Stimulated activated CD8-positive, alpha-beta memory T cell treated with anti-CD3 and anti-CD28 coated beads, Interleukin-4, amount 100 ng/mL, for 4 hours (primary cell): ENCODE measurements at regions not wholly inside any gene's neighbourhood (a gene's known extent, or its start where the extent isn't known, plus 50 kb on each side); places are given as distances from the start of the nearest gene placed in this dataset.

Experiments used
- DNase-seq, 2 donors: peaks; one replicate each; pipeline ENCODE4 v3.0.0-alpha.2; 2020; ENCODE audit warnings: low read depth in 2 of 2, low spot score in 1 of 2

DNA sequence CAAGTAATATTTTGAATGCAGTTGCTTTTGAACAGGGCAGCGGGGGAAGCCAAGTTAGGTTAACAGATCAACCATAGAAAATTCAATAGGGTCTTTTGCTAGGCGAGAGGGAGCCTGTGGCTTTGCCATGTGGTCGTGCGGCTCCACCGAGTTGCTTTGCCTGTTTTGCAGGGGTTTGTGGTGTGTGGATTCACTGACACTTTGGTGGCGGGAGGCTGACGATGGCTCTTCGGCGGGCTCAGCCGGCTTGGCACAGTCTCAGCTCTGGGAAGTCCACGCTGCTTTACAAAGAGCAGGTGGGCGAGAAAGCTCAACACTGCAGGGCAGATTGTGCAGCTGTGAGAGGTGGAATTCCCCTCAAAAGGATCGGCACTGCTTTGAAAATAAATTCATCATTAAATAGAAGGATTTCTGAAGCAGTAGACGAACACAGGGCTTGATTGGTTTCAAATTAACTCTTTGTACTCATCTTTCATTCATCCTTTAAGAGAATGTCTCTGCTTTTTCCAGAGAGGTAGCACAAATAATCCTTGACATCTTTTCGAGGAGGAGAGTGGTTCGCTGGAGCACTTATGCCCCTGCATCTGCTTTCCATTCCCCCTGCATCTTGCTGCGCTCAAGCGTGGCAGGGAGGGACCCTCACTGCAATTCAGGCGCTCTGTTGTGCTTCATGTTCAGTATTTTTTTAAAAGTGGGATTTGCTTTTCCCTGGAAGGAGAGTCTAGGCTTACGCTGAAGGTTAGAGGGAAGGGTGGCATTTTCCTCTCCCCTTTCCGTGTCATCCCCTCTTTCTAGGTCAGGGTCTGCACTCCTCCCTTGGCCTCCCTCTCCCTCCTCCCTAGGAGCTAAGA lies 201.8 kb upstream of the LEF1 start:
- DNase-seq = peak in 1 of 2 donors; percentile 30

DNA sequence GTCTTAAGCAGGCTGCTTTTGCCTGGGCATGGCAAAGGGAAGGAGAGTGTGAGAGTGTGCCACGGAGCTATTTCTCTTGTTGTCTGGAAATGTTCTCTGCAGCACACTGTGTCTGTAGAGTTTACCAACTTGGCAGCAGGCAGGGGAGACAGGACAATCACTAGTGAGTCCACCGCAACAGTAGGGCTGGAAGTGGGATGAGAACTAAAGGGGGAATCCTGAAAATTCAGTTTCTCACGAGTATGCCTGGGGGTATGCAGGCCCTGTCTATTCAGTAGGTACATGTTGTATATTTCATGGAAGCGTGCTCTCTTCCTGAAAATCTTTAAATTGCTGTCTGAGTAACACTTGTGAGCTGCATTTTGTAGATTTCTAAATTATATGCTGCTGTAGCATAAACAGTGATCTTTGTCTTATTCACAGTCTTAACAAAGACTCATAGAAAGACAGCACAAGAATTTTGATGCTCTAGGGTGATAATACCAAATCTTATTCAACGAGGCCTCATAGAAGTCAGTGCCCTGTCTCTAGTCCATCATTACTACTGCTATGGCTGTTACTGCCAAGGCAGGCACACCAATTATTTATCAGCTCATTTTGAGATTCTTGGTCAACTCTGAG lies 200.4 kb upstream of the LEF1 start:
- DNase-seq = no peak

DNA sequence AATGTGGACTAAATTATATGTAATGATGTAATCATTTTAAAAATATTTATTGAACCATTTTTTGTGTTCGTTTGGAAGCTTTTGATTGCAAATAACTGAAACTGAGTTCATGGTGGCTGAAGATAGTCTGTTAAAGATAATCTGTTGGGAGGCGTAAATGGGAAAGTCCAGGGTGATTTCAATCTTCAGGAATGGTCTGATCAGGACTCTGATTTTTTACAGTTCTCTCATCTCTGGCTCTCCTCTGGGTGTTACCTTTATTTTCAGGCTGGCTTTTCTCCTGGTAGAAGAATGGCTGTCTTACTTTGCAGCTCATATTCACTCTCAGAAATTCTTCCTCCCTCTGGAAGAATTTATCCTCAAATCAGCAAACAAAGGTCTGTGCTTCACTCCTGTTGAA lies 199.0 kb upstream of the LEF1 start:
- DNase-seq = no peak

DNA sequence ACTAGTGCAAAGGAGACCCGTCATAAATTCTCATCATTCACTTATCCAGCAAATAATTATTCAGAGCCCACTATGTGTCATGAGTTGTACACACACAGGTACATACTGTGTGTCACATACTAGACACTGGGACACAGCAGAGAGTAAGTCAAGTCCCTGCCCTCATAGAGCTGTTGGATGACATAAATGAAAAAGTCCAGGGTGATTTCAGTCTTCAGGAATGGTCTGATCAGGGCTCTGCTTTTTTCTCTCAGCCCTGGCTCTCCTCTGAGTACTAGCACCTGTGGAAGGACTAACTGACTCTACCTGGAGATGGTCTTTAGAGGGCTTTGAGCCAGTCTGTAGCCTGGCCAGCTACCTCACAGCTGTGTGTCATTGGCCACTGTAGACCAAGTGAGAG lies 198.0 kb upstream of the LEF1 start:
- no peak for DNase-seq

DNA sequence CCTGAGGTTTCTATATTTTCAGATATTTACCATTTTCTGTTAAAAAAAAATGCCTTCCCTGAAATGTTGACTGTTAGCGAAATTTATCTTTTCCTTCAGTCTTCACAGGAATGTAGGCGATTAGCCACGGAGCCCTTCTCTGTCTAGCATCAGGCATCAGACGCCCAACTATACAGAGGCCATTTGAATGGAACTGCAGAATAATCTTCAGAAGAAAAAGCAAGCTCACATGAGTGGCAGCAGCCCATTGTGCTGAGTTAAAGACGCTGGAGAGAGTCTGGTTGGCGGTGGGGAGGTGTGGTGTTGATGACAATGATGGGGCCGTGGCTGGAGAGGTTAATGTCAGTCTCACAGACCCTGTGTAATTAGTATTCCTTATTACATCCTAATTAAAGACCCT lies 196.8 kb upstream of the LEF1 start:
- no peak for DNase-seq

DNA sequence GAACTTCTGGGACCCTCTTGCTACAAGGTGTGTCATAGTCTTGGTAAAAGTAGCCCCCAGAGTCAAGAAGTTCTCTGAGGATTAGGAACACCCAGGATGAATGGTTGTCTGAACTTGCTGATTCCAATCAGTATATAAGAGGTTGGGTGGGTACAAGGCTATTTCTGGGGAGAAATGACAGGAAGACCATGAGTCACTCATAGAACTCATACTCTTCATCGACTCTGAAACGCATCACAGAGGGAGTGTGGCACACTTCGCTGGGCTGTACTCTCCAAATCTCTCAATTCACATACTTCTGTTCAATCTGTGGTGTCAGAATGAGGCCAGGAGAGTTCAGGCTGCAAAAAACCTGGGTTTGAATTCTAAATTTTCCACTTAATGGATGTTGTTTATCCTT lies 193.2 kb upstream of the LEF1 start:
- DNase-seq = no peak

DNA sequence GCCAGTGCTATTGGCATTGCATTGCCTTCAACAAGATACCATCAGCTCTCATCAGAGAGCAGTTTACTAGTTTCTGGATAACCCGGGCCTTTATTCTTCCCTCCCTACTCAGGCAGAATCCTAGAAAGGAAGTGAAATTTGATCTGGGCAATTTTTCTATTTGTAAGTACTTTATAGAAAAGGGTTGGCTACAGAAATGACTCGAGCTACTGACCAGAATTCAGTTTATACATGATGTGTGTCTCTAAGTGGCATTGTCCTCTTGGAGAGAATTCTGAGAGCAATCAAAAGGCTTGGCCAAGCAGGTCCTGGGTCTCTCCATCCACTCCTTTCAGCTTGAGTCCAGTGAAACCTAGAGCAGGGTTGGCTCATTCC lies 192.7 kb upstream of the LEF1 start:
- no peak for DNase-seq

DNA sequence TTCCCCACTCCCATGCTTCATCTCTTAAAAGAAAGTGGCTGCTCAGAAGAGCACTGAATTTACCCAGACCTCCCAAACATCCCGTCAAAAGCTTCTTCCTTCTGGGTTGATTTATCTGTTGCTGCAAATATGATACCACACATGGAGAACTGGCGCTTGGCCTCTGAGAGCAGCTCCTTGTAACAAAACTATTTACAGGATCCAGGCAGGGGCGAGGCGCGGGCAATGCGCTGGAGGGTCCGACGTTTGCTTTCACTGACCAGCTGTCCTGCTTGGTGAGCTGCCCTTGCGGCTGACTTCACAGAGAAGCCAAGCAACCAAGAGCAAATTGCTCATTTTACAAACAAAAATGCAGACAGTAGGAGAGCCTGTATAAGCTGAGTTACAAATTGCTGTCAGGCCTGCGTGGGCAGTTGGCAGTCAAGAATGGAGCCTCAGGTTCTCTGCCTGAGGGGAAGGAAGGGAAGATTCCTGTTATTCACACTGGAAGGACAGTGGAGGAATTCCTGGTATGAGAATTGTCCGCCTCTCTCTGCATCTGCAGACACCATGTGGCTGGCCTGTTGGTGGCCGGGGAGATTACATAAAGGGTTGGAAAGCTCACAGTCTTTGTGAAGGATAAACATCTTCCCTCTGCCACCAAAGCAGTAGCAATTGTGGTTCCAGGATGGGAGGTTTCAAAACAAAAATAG lies 192.2 kb upstream of the LEF1 start:
- DNase-seq = no peak

DNA sequence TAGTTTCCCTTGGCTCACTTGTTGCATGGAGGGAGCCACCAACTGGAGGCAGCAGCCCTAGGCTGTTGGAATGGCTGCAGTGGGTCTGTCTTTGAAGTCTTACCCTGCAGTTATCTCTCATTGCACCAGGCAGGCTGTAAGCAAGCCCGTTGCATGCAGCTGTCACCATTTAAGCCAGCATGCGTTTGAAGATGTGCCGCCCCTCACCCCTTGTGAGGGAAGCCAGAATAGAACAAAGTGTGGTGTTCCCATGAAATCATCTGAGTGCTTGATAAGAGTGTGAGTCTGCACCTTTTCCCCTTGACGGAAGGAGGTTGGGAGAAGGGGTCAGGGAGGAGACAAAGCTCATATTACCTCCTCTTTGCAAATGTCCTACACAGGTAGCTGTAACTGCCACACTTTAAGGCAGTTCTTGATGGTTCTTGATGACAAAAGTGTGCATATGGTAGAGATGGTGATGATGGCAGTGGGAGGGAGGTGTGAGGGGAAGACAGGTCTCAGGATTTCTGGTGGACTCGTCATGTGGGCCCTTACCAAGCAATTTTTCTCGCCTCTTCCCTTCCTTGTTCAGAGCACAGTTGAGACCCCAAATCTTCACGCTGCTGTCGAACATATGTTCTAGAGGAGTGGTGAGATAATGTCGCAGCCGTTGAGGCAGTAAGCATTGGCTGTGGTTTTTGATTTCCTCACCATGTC lies 191.4 kb upstream of the LEF1 start:
- DNase-seq = no peak

DNA sequence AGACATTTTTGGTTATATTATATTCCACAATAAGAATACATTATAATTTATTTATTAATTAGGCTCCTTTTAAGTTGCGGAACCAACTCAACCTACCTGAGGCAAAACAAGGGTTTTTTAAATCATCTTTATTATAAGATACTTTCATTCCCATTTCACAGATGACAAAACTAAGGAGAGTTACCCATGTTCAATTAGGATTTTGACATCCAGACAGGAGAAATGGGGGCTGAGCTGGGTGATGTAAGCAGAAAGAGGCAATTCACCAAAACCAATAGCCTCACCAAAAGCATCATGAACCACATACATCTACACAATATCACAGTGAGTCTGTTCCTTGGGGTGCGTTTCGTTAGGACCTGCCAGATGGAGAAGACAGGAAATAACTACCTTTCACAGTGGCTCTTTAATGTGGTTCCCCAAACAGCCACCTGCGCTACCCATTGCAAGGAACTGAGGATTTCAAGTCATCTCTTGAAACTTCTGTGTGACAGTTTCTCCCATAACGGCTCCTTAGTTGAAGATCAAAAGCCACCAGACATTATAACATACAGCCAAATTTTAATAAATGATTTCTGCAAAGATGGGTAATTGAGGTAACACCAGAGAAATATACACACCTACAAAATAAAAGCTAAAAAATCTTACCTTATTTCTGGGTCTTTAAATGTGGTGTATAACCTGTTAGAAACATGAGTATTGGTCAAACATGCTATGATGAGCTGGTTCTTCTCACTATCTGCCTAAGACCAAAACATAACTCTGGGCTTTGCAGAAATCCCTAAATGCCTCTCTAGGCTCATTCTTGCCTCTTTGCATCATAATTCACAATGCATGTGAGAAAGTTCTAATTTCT lies 190.6 kb upstream of the LEF1 start:
- DNase-seq = no peak

DNA sequence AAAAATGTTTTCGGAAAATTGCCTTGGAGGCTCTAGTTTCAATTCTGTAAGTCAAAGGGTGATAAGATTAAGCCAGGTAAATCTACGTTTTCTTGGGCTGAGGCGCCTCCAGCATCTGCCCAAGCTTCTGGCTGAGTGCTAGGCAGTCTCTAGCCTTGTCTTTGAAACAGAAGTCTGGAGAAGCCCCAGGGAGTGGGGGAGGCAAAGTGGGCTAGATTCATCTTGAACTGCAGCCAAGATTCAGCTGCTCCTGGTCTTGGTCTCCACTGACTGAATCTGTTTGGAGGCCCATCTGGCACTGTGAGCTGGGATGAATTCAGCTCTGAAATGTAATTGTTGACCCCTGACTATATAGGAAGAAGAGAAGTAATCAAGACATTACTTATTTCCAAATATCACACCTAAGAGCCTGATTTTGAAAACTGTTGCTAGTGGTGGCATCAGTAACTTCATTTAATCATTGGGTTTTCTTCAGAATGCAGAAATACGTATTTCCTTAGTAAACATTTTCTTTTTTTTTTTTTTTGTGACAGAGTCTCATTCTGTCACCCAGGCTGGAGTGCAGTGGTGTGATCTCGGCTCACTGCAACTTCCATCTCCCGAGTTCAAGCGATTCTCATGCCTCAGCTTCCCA lies 187.3 kb upstream of the LEF1 start:
- DNase-seq = no peak

DNA sequence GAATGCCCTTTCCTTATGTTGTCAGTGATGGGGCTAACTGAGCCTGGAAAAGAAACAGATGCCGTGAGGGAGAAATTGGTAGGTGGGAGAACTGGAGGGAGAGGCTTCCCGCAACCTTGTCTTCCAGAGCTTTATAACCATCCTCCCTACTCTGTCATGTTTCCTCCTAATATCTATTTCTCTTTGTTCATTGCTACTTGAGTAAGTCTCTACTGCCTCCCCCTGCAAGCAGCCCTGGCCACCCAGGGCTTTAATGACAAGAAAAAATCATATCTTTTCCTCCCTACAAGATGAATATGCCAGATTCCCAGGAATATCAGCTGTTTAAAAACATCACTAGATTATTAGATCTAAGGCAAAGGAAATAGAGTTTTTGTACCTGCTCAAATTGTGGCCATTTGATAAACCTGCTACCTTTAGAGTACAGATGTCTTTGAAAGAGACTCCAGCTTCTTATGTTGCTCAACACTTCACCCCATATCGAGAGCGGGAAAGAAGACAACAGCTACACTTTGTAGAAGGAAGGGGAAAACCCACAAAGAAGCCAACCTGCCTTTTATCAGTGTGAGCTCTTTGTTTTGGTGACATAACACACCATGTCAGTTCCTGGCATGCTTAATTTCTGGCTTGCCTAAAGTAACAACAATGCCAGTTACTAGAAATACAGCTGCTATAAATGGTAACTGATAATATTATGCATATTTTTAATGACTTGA lies 186.6 kb upstream of the LEF1 start:
- no peak for DNase-seq

DNA sequence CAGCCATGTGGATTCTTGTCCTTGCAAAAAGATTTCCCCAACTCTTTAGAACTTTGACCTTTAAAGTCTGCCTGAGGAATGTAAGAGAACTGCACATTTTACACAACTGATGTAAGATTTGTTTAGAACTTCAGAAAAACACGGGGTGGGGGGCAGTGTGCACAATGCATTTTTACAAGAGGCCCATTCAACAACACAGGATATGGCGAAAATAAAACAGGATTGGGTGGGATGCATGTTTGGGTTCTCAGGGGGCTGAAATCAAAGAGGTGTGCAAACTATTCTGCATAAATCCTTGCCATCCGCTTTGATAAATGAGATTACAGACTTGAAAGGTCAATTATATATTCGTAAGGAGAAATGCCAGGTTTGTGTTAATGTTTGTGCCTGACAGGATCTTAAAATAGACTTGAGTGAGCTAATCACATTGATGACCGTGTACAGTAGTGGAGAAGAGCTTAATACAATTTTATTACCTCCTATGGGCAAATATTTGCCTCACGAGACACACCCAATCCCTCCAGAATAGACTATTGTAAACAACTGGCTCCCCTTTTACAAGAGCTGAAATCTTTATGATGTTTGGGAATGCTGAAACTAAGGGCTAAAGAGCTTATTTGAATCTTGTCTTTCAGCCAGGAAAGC lies 184.1 kb upstream of the LEF1 start:
- DNase-seq = no peak

DNA sequence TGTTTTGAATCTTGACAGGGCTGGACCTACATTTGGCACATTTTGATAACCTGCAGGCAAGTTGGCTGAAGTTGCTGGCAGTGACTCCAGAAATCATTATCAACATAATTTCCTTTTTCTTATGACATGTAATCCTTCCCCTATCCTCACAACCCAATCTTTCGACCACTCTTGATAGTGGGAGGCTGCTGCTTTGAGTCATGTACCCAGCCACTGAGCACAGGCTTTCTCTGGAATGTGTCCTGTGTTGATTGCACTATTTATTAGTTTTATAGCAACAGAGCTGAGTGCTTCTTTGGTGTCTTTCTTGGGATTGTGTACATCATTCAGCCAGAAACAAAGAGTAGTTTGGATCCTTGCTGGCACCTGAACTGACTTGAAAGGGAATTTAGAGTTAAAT lies 183.1 kb upstream of the LEF1 start:
- DNase-seq = no peak

DNA sequence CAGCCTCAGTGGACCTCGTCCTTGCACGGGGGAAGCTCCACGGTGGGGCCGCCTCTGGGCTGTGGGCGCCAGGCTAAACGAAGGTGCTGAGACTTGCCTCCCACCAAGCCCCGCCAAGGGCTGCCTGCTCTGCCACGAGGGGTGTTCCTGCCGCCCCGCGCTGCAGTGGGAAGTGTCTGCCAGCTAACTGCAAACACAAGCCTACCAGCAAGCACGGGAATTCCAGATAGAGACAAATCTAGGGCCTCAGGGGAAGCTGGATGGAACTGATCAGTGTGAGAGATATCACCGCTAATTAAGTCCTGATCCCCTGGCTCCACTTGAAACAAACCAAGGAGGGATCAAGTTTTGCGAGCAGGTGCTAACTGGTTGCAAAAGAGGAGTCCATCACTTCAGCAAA lies 181.6 kb upstream of the LEF1 start:
- DNase-seq = no peak

DNA sequence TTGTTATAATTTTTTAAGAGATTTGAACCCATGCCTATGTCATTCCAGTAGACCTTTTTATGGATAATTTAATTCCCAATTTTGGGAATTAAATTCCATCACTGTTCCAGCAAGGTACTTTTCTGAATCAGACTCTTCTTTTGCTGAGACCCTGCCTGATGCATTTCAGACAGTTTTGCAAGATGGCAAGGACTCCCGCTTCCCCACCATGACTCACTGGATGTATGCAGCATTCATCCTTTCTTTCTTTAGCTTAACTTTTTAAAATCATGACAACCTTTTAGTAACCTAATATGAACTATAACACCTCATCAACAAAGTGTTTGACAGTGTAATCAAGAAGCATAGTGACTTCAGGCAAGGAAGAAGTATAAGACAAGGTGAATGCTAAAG lies 178.1 kb upstream of the LEF1 start:
- no peak for DNase-seq

DNA sequence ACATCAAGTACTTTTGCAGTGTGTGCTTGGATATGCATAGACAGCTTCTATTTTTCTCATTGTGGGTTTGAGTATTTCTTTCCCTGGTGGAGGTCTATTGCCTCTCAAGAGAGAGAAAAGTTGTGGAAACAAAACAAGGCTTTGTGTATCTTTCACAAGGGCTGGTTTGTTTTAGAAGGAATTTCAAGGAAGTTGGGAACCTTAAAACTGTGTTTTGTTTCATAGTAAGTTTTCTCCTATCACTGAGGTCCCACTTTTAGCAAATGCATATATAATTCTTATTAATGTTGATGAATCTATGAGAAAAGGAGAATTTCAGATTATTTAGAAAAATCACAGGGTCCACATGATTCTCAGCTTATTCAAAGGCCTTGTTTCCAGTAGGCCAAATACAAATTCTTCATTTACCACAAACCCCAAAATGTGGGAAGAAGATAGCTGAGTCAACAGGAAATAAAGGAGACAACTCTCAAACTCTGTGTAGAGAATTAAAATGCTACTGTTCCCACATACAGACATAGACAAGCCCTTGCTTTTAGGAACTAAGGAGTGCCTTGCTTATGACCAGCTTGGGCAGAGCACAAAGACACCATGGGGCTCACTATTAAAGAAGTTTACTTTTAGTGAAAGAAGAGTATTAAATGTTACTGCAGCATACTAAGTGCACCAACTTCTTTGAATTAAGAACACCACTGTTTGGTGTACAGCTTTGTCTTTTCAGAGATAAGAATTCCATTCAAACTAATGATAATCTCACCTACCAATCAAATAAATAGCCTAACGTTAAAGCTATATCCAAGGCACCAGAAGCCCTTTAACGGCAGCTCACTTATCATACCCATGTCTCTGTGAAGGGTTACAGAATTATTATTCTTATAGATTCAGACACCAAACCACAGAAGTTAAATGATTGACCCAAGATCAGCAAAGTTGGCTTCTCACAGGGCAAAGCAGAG lies 177.4 kb upstream of the LEF1 start:
- DNase-seq = no peak

DNA sequence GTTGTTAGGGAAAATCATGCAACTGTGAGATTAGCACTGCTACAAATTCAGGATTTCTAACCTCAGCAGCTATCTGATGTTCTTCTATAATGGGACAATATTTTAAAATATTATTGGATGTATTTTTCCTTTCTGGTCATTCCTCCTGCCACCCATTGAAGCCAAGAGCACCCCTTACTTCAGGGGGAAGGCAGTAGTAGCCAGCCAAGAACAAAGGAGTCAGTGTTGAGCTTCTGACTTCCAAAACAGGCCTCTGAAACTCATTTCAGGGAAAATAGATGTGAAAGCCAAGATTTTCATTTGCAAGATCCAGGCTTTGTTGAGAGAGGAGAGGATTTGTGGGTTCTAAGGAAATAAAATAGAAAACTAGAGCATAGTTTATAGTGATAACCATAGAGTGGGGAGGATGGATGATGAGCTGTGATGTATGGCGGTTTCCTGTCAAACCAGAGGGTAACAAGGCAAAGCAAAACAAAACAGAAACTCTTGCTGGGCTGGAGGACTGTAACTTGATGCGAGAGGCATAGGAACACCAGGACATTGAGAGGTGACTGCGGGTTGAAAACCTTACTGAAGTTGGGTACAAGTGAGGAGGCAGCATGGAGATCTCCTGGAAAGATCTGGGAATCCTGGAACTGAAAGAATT lies 173.7 kb upstream of the LEF1 start:
- DNase-seq = no peak
